ENCODE measurements at regions not wholly inside any gene's neighbourhood (a gene's known extent, or its start where the extent isn't known, plus 50 kb on each side); places are given as distances from the start of the nearest gene placed in this dataset.

- TF ChIP-seq NBN (IDR thresholded peaks at IDR 0.05; ENCODE audit: low read depth): peak; percentile 24; the same call in 1 of the 2 replicates
- peak; percentile 96 for TF ChIP-seq REST (IDR thresholded peaks at IDR 0.05; ENCODE audit: borderline replicate concordance)
- no peak for TF ChIP-seq REST (CRISPR knock-in tag; IDR thresholded peaks at IDR 0.05; ENCODE audit: low read depth)
- TF ChIP-seq MEIS2 (IDR thresholded peaks at IDR 0.05; ENCODE audit: partially characterized antibody): no peak
- TF ChIP-seq ERF (CRISPR knock-in tag; IDR thresholded peaks at IDR 0.05): no peak
- TF ChIP-seq MTF1 (CRISPR knock-in tag; IDR thresholded peaks at IDR 0.05; ENCODE audit: borderline replicate concordance): no peak
- TF ChIP-seq EGR1 (conservative IDR thresholded peaks at IDR 0.05): no peak
- TF ChIP-seq HNRNPUL1 (IDR thresholded peaks at IDR 0.05; ENCODE audit: low read length): no peak
Measured at GRCh38 chr6:43951063-43951755, 176.0 kb downstream of the MRPL14 start.

All from K562 (cell line).